HG03378 (cell line): ENCODE measurements at regions not wholly inside any gene's neighbourhood (a gene's known extent, or its start where the extent isn't known, plus 50 kb on each side); places are given as distances from the start of the nearest gene placed in this dataset.
"Not testable (repeated sequence)": the region's sequence is repeated elsewhere in the genome, so short reads cannot be mapped to it uniquely, and the experiment has no call there.

ENCODE experiments used
- ATAC-seq: cut with Tn5 transposase; IDR thresholded peaks from one replicate; pipeline ENCODE4 v1.9.1; 2021; ENCODE audit warnings: mild to moderate bottlenecking, moderate library complexity; ENCODE audit not compliant: unreplicated experiment

DNA sequence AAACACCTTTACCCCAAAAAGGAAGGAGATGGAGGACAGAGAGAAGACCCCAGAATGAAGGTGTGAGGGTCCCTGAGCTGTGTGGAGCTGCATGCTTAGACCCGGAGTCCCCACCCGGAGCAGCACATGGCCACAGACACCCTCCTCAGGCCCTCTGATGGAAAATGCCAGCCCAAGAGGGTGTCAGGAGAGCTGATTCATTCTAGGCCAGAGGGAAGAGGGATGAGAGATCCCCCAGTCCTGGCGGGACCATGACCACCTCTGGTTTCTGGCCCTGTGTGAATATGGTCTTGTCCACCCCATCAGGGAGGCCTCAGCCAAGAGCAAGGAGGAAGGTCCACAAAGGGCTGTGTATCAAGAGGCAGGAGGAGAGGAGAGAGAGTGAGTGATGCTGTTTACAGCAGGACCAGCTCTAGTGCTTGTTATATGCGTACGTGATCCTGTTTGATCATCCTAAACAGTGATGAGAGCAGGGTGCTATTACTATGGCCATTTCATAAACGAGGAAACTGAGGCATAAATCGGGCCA, 186.6 kb upstream of the HAAO start:
- ATAC-seq = no peak

DNA sequence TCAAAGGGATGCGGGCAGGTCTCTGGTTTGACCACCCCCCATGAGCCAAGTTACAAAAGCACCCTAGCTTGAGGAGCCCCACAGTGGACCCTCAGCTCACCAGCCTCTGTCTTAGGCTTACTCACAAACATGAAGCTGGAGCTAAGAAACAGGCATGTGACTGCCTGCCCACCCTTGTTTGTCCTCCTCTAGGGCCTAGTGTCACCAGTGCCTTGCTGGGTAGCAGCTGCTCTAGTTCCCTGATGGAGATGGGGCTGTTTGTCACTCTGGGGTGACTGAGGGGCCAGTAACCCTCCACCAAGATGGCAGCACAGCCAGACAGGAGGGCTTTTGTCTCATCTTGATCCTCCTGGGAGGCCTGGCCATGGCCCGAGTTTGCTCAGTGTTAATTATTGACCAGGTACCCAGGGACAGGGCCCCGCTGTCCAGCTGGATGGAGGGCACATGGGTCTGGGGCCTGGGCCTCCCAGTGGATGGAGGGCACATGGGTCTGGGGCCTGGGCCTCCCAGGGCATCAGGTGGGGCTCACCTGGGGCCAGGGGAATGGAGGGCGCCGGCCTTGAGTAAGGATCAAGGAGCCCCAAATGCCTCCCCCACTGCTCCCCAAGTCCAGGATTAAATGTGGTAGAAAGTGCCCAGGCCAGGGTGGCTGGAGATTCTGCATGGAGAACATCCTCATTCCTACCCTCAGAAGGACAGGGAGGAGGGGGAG, 185.9 kb upstream of the HAAO start:
- ATAC-seq = no peak

- ATAC-seq = no peak
These were observed 185.1 kb upstream of the HAAO start for GRCh38 chr2:42977270-42978174.

- no peak for ATAC-seq
These were observed 184.0 kb upstream of the HAAO start for GRCh38 chr2:42976351-42976750.

DNA sequence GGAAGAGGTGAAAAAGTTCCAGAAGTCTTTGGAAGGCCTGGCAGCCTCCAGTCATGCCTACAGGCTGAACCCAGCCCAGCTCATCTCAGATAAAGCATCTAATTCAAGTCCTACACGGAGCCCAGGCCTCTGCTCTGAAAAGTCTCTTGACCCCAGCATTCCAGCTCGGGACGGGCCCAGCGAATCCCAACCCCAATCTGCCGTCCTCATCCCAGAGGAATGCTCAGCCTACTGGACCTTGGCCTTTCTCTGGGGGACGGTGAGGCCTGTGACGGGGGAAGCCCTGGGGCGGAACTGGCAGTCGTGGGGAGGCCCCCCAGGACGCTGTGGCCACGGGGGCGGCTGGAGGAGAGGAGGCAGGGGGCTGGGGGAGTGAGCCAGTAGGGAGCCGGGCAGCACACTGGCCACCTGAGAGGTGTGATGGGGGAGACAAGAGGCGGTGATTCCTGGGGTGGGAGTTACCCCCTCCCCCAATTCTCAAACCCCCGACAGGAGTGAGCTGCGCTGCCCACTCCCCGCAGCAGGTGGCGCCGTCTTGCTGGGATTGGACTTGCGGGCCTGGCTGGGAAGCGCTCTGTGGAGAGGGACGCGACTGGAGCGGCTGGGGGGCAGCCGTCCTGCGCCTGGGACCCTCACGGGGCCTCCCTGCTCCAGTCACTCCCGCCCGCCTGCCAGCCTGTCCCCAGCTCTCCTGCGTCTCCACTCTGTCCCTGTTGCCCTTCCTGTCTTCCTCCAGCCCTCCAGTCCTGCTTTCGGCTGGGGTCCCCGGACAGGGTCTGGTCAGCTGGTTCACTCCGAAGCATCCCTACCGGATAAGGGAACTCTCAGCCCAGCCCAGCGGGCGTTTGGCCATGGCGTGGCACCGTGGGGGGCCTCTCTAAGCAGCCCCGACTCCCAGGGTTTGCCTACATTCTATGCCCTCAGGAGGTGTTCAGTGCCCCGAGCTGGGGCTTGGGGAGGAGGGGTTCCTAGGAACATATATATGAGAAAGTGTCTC, 182.6 kb upstream of the HAAO start:
- ATAC-seq = no peak

- ATAC-seq = no peak
These were observed 181.9 kb upstream of the HAAO start for GRCh38 chr2:42974169-42974720.

DNA sequence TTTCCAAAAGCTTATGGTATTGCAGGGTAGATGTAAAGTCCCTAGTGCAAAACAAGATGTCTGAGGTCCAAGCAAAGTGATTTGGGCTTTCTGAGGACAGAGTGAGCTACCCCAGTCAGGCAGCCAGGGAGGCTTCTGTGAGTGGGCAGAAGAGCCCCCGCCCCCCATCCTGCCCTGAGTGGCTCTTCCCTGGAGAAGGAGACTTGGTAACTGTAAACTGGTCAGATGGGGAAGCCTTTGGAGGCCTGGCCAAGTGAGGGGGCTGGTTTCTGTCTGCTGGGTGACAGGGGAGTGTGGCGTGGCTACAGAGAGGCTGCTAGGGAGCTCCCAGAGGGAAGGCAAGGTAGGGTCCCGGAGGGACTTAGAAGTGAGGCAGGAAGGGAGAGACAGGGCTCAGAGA, 181.3 kb upstream of the HAAO start:
- no peak for ATAC-seq

- ATAC-seq = not testable (repeated sequence)
These were observed 180.6 kb upstream of the HAAO start for GRCh38 chr2:42972933-42973516.

DNA sequence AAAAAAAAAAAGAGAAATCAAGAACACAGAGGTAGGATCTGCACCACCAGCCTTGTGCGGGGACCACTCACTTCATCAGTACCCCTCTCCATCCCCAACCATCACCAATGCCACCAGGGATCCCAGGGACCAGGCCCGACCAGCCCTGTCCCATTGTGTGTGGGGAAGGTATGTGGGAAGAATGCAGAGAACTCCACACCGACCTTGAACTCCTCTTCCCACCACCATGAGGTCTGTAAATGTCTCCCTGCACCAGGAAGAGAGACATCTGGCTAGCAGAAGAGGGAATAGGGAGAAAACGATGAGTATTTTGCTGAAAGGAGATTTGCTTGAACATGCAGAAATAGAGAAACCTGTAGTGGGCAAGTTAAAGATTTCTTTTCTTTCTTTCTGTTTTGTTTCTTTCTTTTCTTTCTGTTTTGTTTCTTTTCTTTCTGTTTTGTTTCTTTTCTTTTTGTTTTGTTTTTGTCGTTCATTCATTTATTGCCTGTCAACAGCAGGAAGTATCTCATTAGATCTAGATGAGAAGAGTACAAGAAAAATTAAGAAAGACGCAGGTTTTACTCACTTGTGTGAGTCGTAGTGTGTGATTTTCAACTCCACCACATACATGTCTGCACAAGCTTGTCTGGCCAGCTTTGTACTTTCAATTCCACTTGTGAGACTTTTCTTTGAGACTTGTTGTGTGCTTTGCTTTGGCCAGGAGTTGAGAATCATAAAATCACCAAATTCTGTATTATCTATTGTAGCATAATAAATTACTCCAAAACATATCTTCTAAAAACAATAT, 179.8 kb upstream of the HAAO start:
- ATAC-seq = no peak

DNA sequence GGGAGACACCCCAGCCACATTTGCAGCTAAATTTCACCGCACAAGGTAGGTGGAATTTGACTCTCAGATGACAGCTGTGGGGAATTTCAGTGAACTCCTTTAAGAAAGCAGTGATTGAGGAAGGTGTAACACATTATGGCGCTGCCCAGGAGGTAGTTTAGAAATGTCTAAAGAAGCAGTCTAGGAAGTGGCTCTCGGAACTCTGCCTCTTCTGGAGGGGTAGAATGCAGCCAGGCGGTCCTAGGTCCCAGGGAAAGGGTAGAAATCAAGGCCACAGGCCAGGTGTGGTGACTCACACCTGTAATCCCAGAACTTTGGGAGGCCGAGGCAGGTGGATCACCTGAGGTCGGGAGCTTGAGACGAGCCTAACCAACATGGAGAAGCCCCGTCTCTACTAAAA, 179.0 kb upstream of the HAAO start:
- no peak for ATAC-seq

DNA sequence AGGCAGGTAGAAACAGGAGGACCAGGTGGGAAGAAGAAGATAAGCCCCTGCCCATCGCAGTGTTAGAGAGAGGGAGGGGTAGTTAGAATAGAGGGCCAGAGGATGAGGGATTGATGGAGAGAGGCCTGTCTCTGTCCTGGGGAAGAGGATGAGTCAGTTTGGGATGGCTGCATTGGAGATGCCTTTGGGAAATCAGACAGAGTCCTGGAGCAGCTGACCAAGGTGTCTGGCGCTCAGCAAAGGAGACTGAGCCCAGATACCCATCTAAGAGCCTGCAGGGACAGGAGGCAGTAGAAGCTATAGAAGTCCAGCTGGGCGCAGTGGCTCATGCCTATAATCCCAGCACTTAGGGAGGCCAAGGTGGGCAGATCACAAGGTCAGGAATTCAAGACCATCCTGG, 177.8 kb upstream of the HAAO start:
- ATAC-seq = no peak

DNA sequence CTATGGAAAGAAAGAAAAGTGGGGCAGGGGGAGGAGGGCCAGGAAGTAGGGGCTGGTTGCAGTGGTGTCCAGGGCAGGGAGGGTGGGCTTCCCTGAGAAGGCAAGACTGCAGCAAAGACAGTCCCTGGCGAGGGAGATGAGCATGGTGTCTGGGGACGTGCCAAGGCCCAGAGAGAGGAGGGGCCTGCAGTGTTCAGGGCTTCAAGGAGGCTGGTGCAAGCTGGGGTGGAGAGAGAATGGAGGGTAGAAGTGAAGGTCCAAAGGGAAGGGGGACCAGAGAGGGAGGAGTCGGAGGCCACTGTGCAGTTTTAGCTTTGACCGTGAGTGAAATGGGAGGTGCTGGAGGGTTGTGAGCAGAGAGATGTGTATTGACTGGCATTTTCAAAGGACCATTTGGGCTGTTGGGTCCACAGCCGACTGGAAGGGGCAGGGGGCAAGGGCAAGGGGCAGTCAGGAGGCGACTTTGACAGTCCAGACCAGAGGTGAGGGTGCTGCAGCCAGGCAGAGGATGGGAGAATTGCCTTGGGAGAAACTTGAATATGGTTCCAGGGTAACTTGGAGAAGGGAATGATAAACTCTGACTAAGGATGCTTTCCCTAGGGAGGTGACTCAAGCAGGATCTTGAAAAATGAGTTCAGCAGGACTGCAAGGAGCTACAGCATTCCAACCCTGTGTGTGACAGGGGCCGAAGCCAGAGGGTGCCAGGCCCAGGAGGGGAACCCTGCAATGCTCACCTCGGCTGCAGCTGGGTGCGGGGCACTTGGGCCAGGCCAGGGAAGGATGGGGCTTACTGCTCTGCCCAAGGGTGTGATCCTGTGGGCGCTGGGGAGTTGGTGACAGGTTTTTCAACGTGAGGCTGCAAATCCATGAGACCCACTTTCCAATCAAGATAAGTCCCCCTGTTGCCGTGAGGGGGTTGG, 177.1 kb upstream of the HAAO start:
- ATAC-seq = no peak

DNA sequence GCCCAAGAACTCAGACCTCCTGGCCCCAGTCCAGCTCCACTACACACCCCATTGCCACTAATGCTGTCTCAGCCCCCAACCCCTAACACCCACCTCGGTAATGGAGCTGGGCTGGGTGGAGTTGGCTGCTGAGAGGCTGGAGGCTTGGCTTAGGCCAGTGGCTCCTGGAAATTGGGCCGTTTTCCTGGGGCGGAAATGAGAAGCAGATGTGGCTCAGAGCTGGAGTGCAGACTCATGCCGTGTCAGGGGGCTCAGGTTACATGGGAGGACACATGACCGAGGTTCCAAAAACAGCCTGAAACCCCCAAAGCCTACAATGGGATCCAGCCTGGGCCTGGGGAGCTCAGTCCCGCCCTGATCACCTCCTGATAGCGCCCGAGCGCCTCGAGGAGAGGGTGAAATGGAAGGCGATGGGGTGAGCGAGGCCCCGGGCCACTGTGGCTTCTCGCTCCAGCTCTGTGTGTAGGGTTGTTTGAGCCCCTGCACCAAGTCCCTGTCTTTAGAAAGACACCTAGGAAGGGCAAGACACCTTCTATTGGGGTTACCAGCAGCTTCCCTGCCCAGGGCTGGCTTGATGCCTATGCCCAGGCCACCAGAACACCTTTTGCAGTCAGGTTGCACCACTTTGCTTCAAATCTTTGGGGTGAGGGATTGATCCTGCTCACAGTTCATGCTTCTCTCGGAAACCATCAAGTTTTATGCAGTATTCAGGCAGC, 175.7 kb upstream of the HAAO start:
- ATAC-seq = no peak

- no peak for ATAC-seq
These were observed 173.5 kb upstream of the HAAO start for GRCh38 chr2:42965910-42966309.

DNA sequence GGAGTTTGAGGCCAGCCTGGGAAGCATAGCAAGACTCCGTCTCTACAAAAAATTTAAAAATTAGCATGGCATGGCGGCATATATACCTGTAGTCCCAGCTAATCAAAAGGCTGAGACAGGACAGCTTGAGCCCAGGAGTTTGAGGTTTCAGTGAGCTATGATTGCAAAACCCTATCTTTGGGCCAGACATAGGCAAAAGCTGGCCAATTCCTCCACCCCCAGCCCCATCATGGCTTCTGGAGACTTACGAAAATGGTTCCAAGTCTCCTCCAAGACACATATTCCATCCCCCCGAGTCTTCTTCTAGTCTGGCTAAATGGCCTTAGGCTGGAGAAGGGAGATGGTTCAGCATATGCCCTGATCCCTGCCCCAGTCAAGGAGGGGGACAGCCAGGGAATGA, 172.8 kb upstream of the HAAO start:
- ATAC-seq = no peak

DNA sequence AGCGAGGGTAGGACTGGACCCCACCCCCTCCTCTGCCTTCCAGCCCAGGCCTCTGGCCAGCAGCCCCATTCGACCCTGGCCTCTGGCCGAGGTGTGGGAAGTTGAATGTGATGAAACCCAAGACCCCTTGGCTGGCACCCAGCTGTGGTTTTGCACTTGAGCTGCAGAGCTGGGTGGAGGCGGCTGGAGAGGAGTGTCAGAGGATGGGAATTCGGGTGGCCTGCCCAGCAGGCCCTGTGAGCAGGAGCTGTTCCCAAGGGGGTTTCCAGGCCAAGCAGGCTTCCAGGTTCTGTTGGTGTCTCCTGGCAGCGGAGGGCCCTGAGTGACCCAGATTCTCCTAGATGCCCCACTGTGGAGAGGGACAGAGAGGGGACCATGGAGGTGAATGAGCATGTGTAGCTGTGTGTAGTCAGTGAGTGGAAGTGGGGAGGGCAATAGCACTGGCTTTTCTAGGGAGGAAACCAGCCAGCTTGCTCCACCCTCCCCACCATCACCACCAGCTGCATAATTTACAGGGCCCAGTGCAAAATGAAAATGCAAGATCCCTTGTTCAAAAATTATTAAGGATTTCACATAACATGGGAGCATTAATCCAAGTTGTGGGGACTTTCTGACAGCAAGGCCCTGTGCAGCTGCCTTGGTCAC, 172.2 kb upstream of the HAAO start:
- no peak for ATAC-seq

GRCh38 chr2:42963452-42964068, 171.2 kb upstream of the HAAO start:
- ATAC-seq = no peak
